ENCODE measurements at regions not wholly inside any gene's neighbourhood (a gene's known extent, or its start where the extent isn't known, plus 50 kb on each side); places are given as distances from the start of the nearest gene placed in this dataset.

GRCh38 chr5:153880106-153880505 lies 158.6 kb downstream of the FAM114A2 start:
- DNase-seq (ENCODE audit: low read depth), result no peak

GRCh38 chr5:153879596-153879995 lies 159.1 kb downstream of the FAM114A2 start:
- DNase-seq (ENCODE audit: low read depth), result no peak

GRCh38 chr5:153866176-153866575 lies 172.5 kb downstream of the FAM114A2 start:
- no peak for DNase-seq (ENCODE audit: low read depth)

- no peak for DNase-seq (ENCODE audit: low read depth)
Measured at GRCh38 chr5:153865016-153865415, 173.7 kb downstream of the FAM114A2 start.

- no peak for DNase-seq (ENCODE audit: low read depth)
Measured at GRCh38 chr5:153863951-153864350, 174.8 kb downstream of the FAM114A2 start.
